Breast epithelium (tissue), 3 donors: ENCODE measurements at regions not wholly inside any gene's neighbourhood (a gene's known extent, or its start where the extent isn't known, plus 50 kb on each side); places are given as distances from the start of the nearest gene placed in this dataset.

Experiments
- POLR2AphosphoS5 ChIP-seq, 3 donors: sonication (generic); formaldehyde crosslinking; IDR thresholded peaks; one replicate each; pipeline ENCODE4 v1.6.1; 2017; ENCODE audit warnings: antibody characterized with exemption in 3 of 3
- TF ChIP-seq, protein P1 (sequence below), 3 donors: fragments of 450-650 bp; IDR thresholded peaks; one replicate each; pipeline ENCODE4 v1.5.1; 2016 to 2017; ENCODE audit warnings: antibody characterized with exemption in 3 of 3, mild to moderate bottlenecking in 3 of 3, moderate library complexity in 3 of 3

DNA sequence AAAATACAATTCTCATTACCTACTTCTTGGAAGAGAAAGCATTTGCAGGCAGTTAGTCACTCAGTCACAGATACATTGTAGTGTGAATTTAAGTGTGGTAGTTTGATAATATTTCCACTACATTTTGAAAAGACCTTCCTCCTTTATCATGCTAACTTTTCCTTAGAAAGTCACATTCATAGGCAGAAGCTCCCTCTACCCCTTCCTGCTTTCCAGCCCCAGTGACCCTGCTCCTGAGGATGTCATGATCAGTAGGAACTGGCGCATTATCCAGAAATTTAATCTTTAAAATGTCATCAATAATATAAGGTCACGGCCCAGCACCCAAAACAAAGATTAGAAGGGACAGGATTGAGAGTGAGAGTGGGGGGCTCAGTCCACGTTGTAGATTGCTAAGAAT, 707.4 kb upstream of the STXBP6 start:
- TF ChIP-seq, protein P1, sequence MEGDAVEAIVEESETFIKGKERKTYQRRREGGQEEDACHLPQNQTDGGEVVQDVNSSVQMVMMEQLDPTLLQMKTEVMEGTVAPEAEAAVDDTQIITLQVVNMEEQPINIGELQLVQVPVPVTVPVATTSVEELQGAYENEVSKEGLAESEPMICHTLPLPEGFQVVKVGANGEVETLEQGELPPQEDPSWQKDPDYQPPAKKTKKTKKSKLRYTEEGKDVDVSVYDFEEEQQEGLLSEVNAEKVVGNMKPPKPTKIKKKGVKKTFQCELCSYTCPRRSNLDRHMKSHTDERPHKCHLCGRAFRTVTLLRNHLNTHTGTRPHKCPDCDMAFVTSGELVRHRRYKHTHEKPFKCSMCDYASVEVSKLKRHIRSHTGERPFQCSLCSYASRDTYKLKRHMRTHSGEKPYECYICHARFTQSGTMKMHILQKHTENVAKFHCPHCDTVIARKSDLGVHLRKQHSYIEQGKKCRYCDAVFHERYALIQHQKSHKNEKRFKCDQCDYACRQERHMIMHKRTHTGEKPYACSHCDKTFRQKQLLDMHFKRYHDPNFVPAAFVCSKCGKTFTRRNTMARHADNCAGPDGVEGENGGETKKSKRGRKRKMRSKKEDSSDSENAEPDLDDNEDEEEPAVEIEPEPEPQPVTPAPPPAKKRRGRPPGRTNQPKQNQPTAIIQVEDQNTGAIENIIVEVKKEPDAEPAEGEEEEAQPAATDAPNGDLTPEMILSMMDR (IDR thresholded peaks at IDR 0.05), result no peak
- TF ChIP-seq POLR2AphosphoS5 (IDR thresholded peaks at IDR 0.05), result no peak
